C1 segment of cervical spinal cord (tissue), 14 donors: ENCODE measurements at regions not wholly inside any gene's neighbourhood (a gene's known extent, or its start where the extent isn't known, plus 50 kb on each side); places are given as distances from the start of the nearest gene placed in this dataset.
A peak's percentile ranks its signal among the peaks of the same experiment; 100 is the strongest.

Source experiments
- DNase-seq, 14 donors: peaks; one replicate each; lab custom pipeline; 2025; lab: John Stamatoyannopoulos, UW

DNA sequence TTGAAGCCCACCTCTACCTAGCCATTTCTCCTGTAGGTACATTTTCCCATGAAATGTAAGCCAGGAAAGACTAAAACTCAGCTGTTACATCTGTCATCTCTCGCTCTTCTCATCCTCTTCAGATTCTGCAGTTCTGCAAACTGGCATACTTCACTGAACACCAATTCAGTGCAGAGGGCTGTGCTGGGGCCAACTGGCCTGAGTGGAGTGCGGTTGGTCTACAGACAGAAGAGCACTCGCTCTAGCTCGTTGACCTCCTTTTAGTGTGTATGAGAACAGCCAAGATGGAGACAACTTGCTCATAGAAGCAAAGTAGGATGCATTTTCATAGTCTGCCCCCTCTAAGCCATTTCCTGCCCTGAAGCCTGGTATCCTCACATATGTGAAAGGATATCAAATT is 862.6 kb downstream of the BCL11A start:
- DNase-seq, result no peak

DNA sequence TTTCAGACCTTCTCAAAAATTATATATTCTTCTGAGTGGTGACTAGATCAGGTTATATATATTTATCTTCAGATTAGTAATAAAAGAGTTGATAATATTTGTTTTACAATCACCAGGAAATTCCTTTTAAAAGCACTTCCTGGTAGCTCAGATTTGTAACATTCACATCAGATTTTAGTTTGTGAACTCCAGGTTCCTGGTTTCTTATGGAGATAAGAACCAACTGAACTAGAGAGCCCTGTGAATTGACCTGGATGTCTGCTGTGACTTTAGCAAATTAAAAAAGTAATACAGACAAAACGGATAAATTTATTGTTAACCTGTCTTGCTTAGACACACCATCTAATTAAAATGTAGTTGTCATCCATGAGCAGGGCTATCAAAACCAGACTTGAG is 868.7 kb downstream of the BCL11A start:
- DNase-seq, result no peak

DNA sequence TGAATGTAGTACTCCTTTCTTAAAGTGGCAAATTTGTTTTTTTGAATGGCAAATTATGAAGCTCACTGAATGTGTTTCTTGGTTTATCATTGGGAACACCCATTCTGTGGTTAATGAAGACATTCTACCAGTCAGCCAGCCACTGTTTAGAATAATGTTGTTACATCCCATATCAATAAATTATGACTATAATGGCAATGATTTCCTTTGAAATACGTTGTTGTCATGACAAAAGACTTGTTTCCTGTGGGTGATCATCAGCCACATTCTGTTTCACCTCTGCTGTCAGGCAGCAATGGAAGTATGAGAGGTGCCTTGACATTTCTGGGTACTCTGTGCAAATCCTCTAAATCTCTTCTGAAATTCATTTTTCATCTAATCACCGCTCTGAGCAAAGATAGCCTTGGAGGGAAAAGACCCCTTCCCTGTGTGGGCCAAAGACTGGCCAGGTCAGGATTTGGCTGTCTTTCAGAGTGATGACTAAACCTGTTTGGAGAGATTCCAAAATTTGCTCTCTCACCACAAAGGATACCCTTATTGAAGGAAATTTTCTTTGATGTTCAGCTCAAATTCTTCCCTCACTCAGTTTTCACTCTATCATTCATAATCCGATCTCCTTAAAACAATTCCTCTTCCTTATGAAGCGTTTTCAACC is 869.2 kb downstream of the BCL11A start:
- no peak for DNase-seq

DNA sequence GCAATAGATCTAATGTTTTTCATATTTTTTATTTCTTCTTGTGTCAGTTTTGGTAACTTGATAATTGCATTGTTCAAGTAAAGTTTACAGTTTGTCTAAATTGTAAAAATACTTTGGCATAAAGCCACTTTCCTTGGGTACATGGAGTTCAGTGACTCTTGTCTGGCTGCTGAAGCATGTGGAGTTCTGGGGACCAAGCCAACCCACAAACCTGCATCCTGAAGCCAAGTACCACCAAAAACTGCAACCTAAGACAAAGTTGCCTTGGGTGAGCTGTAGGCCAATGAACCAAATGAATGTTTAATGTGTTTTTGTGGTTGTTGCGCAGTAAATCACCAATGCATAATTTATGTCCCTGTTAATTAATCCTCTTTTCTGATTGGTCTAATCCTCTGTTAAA is 872.6 kb downstream of the BCL11A start:
- no peak for DNase-seq

DNA sequence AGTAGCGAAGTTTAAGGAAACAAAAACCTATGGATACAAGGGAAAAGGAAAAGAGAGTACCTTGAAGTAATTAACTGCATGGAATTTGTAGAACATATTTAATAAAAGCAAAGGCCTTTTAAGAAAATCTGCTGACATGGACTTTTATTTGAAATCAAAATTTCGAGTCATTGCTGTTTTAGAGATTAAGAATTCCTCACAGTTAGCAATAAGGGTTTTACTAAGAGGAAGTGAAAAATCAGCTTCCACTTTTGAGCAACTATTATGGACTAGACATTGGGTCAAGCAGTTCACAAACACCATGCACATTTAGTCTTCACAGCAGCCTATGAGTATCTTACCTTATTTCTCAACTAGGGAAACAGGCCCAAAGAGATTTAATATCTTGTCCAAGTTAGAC is 876.3 kb downstream of the BCL11A start:
- no peak for DNase-seq

DNA sequence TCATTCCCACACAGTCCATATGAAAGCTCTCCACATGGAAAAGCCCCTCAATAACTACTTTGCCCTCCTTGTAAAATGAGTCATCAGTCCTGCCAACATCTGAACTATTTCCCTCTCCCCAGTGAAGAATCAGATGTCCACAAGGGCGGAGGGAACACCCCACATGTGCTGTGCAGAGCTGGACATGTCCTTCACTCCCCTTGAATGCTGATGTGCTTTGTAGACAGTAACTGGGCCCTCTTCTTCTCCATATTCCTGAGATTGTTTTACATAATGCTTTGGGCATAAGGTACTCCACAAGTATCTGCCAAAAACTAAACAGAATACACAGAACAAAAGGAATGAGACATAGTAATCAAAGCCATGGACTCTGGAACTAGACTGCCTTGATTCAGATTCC is 879.4 kb downstream of the BCL11A start:
- DNase-seq, result no peak

DNA sequence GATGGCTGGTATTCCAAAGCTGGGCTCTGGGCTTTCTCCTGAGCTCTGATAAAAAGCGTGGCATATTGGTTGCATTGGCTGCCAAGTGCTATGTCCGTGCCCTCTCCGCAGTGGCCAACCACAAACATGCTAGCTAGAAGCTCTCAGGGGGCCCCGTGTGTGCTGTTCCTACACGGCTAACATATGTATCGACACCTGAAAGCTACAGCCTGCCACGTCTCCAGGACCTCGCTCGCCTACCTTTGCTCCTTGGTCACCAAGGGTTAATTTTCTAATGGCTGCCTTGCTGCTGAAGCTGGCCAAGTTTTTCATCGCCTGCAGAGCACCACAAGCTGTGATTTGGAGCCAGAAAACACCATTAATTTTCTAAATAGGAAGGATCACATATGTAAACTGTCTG is 888.4 kb downstream of the BCL11A start:
- DNase-seq, result peak in 2 of 14 donors; percentile 20 to 81

DNA sequence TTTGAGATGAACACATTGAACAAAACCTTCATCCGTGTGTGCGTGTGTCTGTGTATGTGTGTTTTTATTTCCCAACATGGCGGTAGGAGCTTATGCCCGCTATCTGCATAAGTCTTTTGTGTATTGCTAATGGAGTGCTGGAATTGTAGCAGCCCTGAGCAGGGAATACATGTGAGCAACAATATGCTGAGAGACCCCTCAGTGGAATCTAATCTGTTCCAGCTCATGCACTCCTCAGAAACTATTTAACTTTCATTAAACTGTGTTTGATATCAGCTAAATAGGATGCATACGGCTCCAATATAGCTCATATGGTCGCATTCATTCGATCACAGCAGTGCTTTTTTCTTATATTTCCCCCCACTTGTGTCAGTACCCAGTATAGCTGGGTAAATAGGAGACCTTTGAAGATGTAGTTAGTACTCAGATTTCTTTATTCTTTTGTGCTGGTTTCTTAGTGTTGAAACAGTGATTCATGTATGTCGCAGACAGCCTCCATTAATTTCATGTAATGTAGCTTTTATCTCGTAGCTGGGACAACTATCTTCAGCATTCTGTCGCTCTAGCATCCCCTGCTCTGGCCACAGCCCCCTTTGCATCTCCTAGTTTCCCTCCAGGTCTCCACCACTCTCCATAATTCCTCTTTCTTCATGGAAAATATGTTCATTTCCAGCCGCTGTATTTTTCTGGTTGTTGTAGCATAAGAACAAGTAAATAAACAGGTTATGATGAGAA is 891.2 kb downstream of the BCL11A start:
- DNase-seq, result no peak

DNA sequence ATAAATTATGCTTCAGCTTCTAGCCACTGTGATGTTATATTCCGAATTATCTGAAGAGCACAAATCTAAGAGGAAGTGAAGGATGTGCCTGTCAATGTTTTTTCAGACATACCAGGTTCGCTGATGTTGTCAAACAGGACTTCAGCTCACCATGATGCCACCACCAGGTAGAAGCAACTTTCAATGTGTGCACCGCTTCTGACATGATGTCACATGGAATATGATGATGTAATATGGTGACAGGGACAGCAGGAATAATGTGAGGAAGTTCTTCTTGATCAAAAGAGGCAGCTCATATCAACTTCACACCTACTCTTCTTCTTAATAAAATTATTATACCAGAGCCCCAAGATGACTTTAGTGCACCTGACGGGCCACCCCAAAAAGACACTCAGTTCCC is 893.2 kb downstream of the BCL11A start:
- no peak for DNase-seq

DNA sequence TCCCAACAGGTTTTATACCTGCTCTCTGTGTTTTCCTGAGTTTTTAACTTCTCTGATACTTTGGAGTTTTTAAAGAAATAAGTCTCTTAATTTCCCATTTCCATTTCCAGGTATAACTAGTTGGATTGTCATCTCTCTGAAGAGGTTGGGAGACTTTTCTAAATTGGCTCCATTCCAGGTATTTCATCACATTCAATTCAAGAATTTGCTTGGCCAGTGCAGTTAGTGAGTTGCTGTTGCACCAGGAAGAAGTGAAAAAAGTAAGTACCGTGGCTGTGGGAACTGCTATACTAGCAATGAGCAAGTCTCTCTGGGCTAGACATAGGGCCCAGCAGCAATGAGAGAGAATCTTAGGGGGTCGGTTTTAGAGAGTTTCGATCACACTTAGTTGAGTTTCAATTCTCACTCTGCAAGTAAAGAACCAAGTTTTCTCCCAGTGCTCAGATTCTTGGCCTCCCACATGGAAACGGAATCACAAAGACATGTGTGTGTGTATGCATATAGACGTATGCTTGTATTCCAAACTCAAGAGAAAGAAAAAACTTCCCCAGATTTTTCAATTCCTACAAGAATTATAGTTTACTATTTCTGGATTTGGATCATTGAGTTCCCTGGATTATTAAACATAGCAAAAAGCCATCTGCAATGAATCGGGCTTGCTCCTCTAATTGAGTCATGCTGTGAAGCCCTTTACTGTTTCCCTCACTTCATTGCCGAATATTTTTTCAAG is 894.4 kb downstream of the BCL11A start:
- DNase-seq, result no peak

DNA sequence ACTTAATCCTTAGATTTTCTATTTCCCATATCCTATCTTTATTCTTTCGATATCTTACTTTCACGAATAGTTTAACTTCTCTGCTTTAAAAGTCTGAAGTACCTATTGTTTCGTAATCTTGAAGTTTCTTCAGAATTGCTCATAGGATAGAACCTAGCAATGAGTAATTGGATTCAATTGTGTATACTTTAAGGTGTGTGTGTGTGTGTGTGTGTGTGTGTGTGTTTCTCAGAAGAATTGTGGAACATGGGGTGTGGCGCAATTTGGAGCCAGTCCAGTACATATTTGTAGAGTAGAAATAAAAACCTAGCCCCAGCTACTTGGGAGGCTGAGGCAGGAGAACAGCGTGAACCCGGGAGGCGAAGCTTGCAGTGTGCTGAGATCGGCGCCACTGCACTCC is 897.6 kb downstream of the BCL11A start:
- DNase-seq, result no peak

DNA sequence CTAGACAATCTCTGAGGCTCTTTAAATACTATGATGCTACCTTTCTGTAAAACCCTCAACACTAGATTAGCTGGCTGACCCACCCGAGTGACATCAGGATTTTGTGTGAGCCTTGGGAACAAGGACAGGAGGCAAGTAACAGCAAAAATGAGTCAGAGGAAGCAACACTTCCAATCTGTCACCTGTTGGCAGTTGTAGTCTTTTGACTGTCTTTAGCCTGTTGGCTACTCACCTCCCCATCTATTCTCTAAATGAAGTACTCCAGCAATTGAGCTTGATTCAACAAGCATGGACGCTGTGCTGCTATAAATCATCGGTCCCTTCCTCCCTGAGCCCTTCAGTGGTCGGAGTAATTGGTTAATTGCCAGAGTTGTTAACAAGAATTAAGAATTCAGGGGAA is 898.7 kb downstream of the BCL11A start:
- no peak for DNase-seq

DNA sequence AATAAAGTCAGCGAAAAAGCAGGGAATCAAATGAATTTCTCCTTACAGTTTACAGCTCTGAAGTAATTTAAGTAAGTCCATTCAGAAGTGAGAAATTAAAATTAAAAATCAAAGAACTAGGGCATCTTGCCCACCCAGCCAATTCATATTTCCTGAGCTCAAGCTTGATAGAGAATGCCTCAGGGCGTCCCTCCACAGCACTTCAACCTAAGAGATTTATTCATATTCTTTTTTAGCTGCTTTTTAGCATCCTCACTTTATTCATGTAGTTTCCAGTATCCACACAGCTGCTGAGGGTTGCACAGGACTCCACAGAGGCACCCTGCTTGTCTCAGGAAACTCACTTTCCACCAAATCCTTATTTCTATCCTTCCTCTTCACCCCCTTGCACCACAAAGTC is 900.3 kb downstream of the BCL11A start:
- no peak for DNase-seq

DNA sequence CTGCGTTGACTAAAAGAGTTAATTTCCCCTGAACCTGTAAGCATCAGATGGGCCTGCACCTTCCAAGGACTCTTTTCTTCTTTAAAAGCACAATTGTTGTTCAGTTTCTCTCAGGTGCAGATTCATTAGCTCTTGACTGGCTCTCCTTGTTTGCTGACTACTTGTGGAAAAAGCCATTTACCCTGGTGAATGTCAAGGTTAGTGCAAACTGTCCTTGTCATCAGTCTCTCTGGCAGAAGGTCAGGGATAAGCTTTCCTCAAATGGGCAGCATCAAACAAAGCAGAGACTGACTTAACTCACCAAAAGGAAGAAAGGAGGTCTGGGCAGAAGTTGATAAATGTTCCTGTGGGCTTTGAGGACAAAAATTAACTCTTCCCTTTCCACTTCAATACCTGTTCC is 922.7 kb downstream of the BCL11A start:
- no peak for DNase-seq

DNA sequence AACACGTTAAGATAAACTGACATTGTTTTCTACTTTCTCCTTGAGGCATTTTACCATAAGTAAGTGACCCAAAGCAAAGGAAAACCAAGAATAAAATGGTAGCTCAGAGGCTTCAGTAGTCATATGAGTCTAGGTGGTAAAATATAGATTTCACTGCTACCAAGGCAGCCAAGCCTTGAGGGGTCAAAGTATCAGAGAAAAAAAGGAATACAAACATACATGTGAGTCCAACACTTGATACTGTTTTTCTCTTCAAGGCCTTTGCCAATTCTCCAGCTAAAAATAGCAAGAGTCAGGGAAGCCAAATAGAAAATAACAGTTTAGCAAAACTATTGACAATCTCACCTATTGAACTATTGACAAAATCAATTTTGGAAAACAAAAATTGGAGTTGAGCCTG is 925.9 kb downstream of the BCL11A start:
- DNase-seq, result no peak

DNA sequence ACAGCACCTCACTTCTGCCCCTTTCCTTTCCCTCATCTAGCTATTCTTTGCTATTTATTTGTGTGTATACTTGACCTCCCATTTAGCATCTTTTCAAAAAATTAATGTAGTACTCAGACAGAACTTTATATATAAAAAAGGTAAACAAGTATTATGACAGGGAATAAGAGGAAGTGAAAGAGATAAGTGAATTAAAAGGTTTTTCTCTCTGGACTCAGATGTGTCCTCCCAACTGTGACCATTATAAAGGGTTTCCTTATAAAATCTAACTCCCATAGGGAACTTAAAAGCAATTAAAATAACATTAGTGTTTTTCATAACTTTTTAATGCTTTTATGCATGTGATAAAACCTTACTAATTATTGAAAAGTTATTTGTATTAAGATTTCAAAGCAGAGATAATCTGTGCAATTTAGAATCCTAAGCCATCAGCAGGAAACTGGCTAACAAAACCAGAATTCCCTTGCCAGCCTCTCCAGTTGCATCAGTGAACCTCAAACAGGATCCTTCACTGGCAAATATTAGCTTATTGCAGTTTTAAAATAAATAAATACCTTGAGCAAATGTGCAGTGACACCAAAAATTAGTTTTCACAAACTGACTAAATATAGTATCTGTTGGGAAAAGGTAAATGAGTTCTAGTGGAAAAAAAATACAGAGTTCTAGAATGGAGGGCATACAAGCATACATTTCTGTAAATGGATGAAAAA is 930.7 kb downstream of the BCL11A start:
- DNase-seq, result no peak

DNA sequence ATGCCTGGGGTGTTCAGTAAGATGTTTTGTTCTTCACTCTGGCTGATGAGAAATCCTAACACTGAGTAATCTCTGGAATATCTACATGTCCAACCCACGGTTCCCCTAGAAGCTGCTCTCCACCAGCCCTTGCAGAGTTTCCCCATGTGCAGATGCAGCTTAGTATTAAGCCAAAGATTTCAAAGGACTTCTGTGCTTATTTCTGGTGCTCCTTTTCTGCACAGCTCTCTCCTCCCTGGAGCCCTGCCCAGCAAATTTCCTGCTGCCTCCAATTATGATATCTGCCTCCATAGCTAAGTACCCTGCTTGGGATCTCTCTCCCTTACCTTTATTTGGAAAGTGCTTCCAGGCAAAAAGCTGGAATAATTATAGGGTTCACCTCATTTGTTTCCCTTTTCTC is 949.3 kb downstream of the BCL11A start:
- no peak for DNase-seq

DNA sequence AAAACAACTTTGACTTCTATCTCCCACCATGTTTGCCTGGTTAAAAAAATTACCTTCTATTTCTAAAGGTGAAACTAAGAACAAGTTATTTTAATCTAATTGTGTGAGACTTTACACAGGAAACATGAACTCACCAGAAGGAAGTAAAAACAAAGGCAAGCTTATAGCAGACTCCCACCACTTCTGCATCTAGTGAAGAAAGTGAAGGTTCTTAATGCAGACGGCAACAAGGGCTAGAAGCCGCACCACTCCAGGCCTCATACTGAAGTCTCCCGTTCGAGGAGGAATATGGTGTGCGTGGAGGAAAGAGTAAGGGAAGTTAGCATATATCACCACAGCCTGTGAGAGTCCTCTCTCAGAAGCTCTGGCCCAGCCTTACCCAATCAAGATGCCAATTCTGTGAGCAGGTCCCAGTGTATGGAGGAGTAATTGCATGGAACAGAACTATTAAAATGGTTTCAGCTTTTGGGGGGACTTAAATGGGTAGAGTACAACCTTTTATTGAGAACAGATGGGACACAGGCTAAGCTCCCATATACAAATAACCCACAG is 958.7 kb downstream of the BCL11A start:
- DNase-seq, result no peak

DNA sequence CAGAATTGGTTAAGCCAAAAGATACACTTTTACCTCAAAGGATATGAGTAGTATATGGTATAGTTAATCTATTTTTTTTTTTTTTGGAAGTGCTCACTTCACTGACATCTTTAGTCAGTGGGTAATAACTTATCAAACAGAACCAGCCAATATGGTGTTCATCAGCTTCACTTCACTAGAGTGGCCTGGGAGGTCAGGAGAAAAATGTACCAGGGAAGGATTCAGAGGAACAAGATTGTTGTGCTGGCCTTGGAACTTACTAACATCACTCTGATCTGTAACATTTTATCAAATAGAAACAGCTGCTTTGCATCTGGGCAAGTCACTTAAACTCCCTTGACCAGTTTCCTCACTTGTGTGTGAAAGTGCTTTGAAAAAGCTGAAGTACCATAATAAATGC is 962.7 kb downstream of the BCL11A start:
- DNase-seq, result no peak

DNA sequence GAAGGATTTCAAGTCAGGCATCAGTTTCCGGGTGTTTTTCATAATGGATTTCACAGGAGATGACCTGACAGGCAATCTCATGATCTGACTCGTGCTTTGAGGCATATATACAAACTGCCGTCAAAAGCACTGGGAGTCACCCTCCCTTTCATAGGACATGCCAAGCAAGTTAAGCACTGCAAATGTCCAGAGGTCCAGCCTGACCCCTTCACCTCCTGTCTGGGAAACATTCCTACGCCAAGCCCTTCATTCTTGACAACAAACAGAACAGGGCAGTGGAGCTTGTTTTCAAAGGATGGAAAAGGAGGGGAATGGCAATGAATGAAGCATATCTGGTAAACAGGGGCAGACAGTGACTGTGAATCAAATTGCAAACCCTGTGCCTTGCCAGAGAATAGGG is 963.6 kb downstream of the BCL11A start:
- DNase-seq, result no peak

DNA sequence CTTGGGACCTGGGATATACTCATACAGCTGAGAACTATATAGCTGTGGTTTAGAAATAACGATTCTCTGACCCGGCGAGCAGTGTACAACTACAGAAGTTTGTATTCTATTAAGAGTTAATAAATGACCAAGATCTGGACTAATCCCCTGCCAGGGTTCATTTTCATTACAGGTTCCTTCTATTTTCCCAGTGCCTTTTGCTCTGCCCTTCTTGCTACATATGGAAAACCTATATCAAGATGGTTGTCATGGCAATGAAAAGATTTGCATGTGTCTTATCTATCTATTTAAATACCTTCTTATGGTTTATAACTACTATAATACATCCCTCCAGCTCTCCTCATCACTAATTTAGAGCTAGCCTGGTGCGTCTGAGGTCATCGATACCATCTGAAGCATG is 965.2 kb downstream of the BCL11A start:
- no peak for DNase-seq

DNA sequence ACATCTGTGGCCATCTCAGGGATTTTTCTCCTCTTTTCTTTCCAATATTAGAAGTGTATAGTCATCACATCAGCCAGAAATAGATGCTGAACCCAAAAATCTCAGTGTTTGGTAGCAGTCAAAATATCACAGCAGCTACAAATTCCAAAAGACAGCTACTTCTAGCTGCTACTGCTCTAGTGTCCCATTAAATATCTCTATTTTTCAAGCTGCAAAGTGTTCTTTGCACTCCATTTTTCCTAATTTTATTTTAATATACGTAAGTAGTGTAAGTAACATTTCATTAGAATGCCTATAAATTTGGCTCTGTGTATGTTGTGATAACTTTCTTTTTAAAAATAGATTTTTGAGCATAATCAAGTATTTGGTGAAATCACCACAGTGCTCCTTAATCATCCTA is 967.3 kb downstream of the BCL11A start:
- DNase-seq, result no peak
